T-helper 1 cell treated with Interleukin-12 subunit alpha and Interleukin-12 subunit beta and Interleukin-4 antibody, amounts not matched to agents 30 μg/mL and 1 μg/mL, for 36 hours (primary cell): ENCODE measurements at regions not wholly inside any gene's neighbourhood (a gene's known extent, or its start where the extent isn't known, plus 50 kb on each side); places are given as distances from the start of the nearest gene placed in this dataset.

Experiments
- H3K27ac Mint-ChIP-seq: one replicate; pipeline ENCODE4 v1.8.0; 2021; ENCODE audit warnings: mild to moderate bottlenecking, mixed read lengths
- H3K27me3 Mint-ChIP-seq: one replicate; pipeline ENCODE4 v1.8.0; 2021; ENCODE audit warnings: low read depth, mixed read lengths
- H3K36me3 Mint-ChIP-seq: one replicate; pipeline ENCODE4 v1.8.0; 2021; ENCODE audit warnings: low read depth, mixed read lengths
- H3K4me1 Mint-ChIP-seq: one replicate; pipeline ENCODE4 v1.8.0; 2021; ENCODE audit warnings: low read depth, mixed read lengths
- H3K4me3 Mint-ChIP-seq: one replicate; pipeline ENCODE4 v1.8.0; 2021; ENCODE audit warnings: mild to moderate bottlenecking, moderate library complexity, mixed read lengths
- H3K9me3 Mint-ChIP-seq: one replicate; pipeline ENCODE4 v1.8.0; 2021; ENCODE audit warnings: mixed read lengths

- no peaks in the 10 kb centered on the region for H3K27me3 Mint-ChIP-seq
- H3K27ac Mint-ChIP-seq: no peak overlapping the region
- no peaks in the 10 kb centered on the region for H3K9me3 Mint-ChIP-seq
- H3K36me3 Mint-ChIP-seq: no peaks in the 10 kb centered on the region
- H3K4me3 Mint-ChIP-seq: no peak overlapping the region
- H3K4me1 Mint-ChIP-seq: no peaks in the 10 kb centered on the region
Measured at GRCh38 chr6:66396549-66396948, 689.5 kb upstream of the EYS start.

- Mint-ChIP-seq H3K27me3 (no peaks in the 10 kb centered on the region), H3K27ac (no peak overlapping the region), H3K4me1 (no peaks in the 10 kb centered on the region), H3K4me3 (no peak overlapping the region), H3K9me3 (no peaks in the 10 kb centered on the region), H3K36me3 (no peaks in the 10 kb centered on the region)
Measured at GRCh38 chr6:66396145-66396544, 689.1 kb upstream of the EYS start.

- Mint-ChIP-seq H3K4me1 (no peaks in the 10 kb centered on the region), H3K27me3 (no peaks in the 10 kb centered on the region), H3K4me3 (no peak overlapping the region), H3K36me3 (no peaks in the 10 kb centered on the region), H3K27ac (no peak overlapping the region), H3K9me3 (no peaks in the 10 kb centered on the region)
Measured at GRCh38 chr6:66390393-66390792, 683.4 kb upstream of the EYS start.

GRCh38 chr6:66376001-66376400, 669.0 kb upstream of the EYS start:
- Mint-ChIP-seq H3K4me3 (no peak overlapping the region), H3K9me3 (peaks cover 4% of the 10 kb centered on the region), H3K27ac (no peak overlapping the region), H3K36me3 (no peaks in the 10 kb centered on the region), H3K4me1 (no peaks in the 10 kb centered on the region), H3K27me3 (no peaks in the 10 kb centered on the region)

- H3K4me1 Mint-ChIP-seq: no peaks in the 10 kb centered on the region
- no peaks in the 10 kb centered on the region for H3K36me3 Mint-ChIP-seq
- no peak overlapping the region for H3K27ac Mint-ChIP-seq
- no peaks in the 10 kb centered on the region for H3K27me3 Mint-ChIP-seq
- H3K9me3 Mint-ChIP-seq: peaks cover 19% of the 10 kb centered on the region
- H3K4me3 Mint-ChIP-seq: no peak overlapping the region
Measured at GRCh38 chr6:66369407-66369806, 662.4 kb upstream of the EYS start.

GRCh38 chr6:66362888-66363287, 655.9 kb upstream of the EYS start:
- Mint-ChIP-seq H3K27me3 (no peaks in the 10 kb centered on the region), H3K27ac (no peak overlapping the region), H3K36me3 (no peaks in the 10 kb centered on the region), H3K4me3 (no peak overlapping the region), H3K4me1 (no peaks in the 10 kb centered on the region), H3K9me3 (peaks cover 7% of the 10 kb centered on the region)

- no peak overlapping the region for H3K27ac Mint-ChIP-seq
- no peak overlapping the region for H3K4me3 Mint-ChIP-seq
- no peaks in the 10 kb centered on the region for H3K27me3 Mint-ChIP-seq
- H3K9me3 Mint-ChIP-seq: peaks cover 7% of the 10 kb centered on the region
- no peaks in the 10 kb centered on the region for H3K36me3 Mint-ChIP-seq
- no peaks in the 10 kb centered on the region for H3K4me1 Mint-ChIP-seq
Measured at GRCh38 chr6:66361886-66362285, 654.9 kb upstream of the EYS start.

- Mint-ChIP-seq H3K27ac (no peak overlapping the region), H3K9me3 (no peaks in the 10 kb centered on the region), H3K27me3 (no peaks in the 10 kb centered on the region), H3K4me1 (no peaks in the 10 kb centered on the region), H3K4me3 (no peak overlapping the region), H3K36me3 (no peaks in the 10 kb centered on the region)
Measured at GRCh38 chr6:66357781-66358180, 650.8 kb upstream of the EYS start.

GRCh38 chr6:66355471-66355870, 648.4 kb upstream of the EYS start:
- no peaks in the 10 kb centered on the region for H3K9me3 Mint-ChIP-seq
- no peaks in the 10 kb centered on the region for H3K36me3 Mint-ChIP-seq
- H3K4me1 Mint-ChIP-seq: no peaks in the 10 kb centered on the region
- H3K4me3 Mint-ChIP-seq: no peak overlapping the region
- no peaks in the 10 kb centered on the region for H3K27me3 Mint-ChIP-seq
- H3K27ac Mint-ChIP-seq: no peak overlapping the region

- no peaks in the 10 kb centered on the region for H3K36me3 Mint-ChIP-seq
- peaks cover 19% of the 10 kb centered on the region for H3K9me3 Mint-ChIP-seq
- no peak overlapping the region for H3K27ac Mint-ChIP-seq
- no peak overlapping the region for H3K4me3 Mint-ChIP-seq
- no peaks in the 10 kb centered on the region for H3K27me3 Mint-ChIP-seq
- no peaks in the 10 kb centered on the region for H3K4me1 Mint-ChIP-seq
Measured at GRCh38 chr6:66344796-66345195, 637.8 kb upstream of the EYS start.

GRCh38 chr6:66340736-66341135, 633.7 kb upstream of the EYS start:
- Mint-ChIP-seq H3K27me3 (no peaks in the 10 kb centered on the region), H3K4me3 (no peak overlapping the region), H3K4me1 (no peaks in the 10 kb centered on the region), H3K36me3 (no peaks in the 10 kb centered on the region), H3K27ac (no peak overlapping the region), H3K9me3 (peaks cover 16% of the 10 kb centered on the region)

- Mint-ChIP-seq H3K4me3 (no peak overlapping the region), H3K36me3 (no peaks in the 10 kb centered on the region), H3K27me3 (no peaks in the 10 kb centered on the region), H3K27ac (no peak overlapping the region), H3K4me1 (no peaks in the 10 kb centered on the region), H3K9me3 (peaks cover 9% of the 10 kb centered on the region)
Measured at GRCh38 chr6:66336176-66336575, 629.1 kb upstream of the EYS start.

- Mint-ChIP-seq H3K4me3 (no peak overlapping the region), H3K9me3 (peaks cover 14% of the 10 kb centered on the region), H3K36me3 (no peaks in the 10 kb centered on the region), H3K27ac (no peak overlapping the region), H3K4me1 (no peaks in the 10 kb centered on the region), H3K27me3 (no peaks in the 10 kb centered on the region)
Measured at GRCh38 chr6:66328200-66328599, 621.2 kb upstream of the EYS start.

GRCh38 chr6:66326228-66326627, 619.2 kb upstream of the EYS start:
- no peak overlapping the region for H3K4me3 Mint-ChIP-seq
- no peaks in the 10 kb centered on the region for H3K4me1 Mint-ChIP-seq
- H3K9me3 Mint-ChIP-seq: peaks cover 14% of the 10 kb centered on the region
- H3K27ac Mint-ChIP-seq: no peak overlapping the region
- H3K36me3 Mint-ChIP-seq: no peaks in the 10 kb centered on the region
- no peaks in the 10 kb centered on the region for H3K27me3 Mint-ChIP-seq

GRCh38 chr6:66321017-66321416, 614.0 kb upstream of the EYS start:
- Mint-ChIP-seq H3K9me3 (peaks cover 11% of the 10 kb centered on the region), H3K27me3 (no peaks in the 10 kb centered on the region)

GRCh38 chr6:66307490-66307889, 600.5 kb upstream of the EYS start:
- no peaks in the 10 kb centered on the region for H3K4me1 Mint-ChIP-seq
- no peak overlapping the region for H3K4me3 Mint-ChIP-seq

More at GRCh38 chr6:66321017-66321416, 614.0 kb upstream of the EYS start:
- no peak overlapping the region for H3K27ac Mint-ChIP-seq
- H3K4me1 Mint-ChIP-seq: no peaks in the 10 kb centered on the region
- H3K36me3 Mint-ChIP-seq: no peaks in the 10 kb centered on the region
- no peak overlapping the region for H3K4me3 Mint-ChIP-seq

More at GRCh38 chr6:66307490-66307889, 600.5 kb upstream of the EYS start:
- H3K9me3 Mint-ChIP-seq: peaks cover 26% of the 10 kb centered on the region
- H3K36me3 Mint-ChIP-seq: no peaks in the 10 kb centered on the region
- no peaks in the 10 kb centered on the region for H3K27me3 Mint-ChIP-seq
- no peak overlapping the region for H3K27ac Mint-ChIP-seq
